PC-9 (cell line): ENCODE measurements at regions not wholly inside any gene's neighbourhood (a gene's known extent, or its start where the extent isn't known, plus 50 kb on each side); places are given as distances from the start of the nearest gene placed in this dataset.

Experiments
- BruUV-seq: library from RNA; stranded (reverse); fragments of 400-500 nt; replicated peaks from 2 replicates; lab custom pipeline; 2021; lab: Mats Ljungman, UMichigan
- CTCF ChIA-PET: fragments of 300-600 bp; sonication (Branson Sonifier 250); formaldehyde crosslinking; loops from one replicate; lab custom pipeline; 2022; ENCODE audit warnings: antibody characterized with exemption; lab: Charles Lee
- POLR2A ChIA-PET: fragments of 300-600 bp; sonication (Branson Sonifier 250); formaldehyde crosslinking; loops from one replicate; lab custom pipeline; 2022; ENCODE audit warnings: antibody characterized with exemption; ENCODE audit not compliant: unreplicated experiment; lab: Charles Lee
- DNase-seq, 2 experiments: peaks; one replicate each; pipeline versions ENCODE4 v3.0.0 to v3.0.0-alpha.2; 2015 to 2022; ENCODE audit warnings: mixed read lengths in 1 of 2
- H2AFZ ChIP-seq: fragments of 200-600 bp; sonication (generic); 2 replicates; pipeline ENCODE4 v1.8.1; 2017; ENCODE audit warnings: antibody characterized with exemption
- H3F3A ChIP-seq: fragments of 200-600 bp; sonication (generic); 2 replicates; pipeline ENCODE4 v1.8.1; 2017; ENCODE audit warnings: antibody characterized with exemption, mild to moderate bottlenecking, low read depth; ENCODE audit not compliant: insufficient read depth
- H3K27ac ChIP-seq: fragments of 200-600 bp; sonication (generic); 2 replicates; pipeline ENCODE4 v1.6.1; 2016; ENCODE audit warnings: mixed run types
- H3K27me3 ChIP-seq: fragments of 200-600 bp; sonication (generic); 2 replicates; pipeline ENCODE4 v1.6.1; 2016; ENCODE audit warnings: low read depth, mixed run types; ENCODE audit not compliant: insufficient read depth
- H3K36me3 ChIP-seq: fragments of 200-600 bp; sonication (generic); 2 replicates; pipeline ENCODE4 v1.6.1; 2016; ENCODE audit warnings: low read depth, mixed run types
- H3K4me1 ChIP-seq: fragments of 200-600 bp; sonication (generic); replicated peaks from 2 replicates; pipeline ENCODE4 v1.6.1; 2016; ENCODE audit warnings: mixed run types; ENCODE audit not compliant: insufficient read depth
- H3K4me2 ChIP-seq: fragments of 200-600 bp; sonication (generic); 2 replicates; pipeline ENCODE4 v1.6.1; 2017; ENCODE audit warnings: mixed run types
- H3K4me3 ChIP-seq: fragments of 200-600 bp; sonication (generic); 2 replicates; pipeline ENCODE4 v1.6.1; 2016; ENCODE audit warnings: mixed run types
- H3K79me2 ChIP-seq: fragments of 200-600 bp; sonication (generic); 2 replicates; pipeline ENCODE4 v1.6.1; 2017; ENCODE audit warnings: low read depth, mixed run types
- H3K9me2 ChIP-seq: fragments of 200-600 bp; sonication (generic); 2 replicates; pipeline ENCODE4 v1.8.1; 2017; ENCODE audit warnings: mild to moderate bottlenecking; ENCODE audit not compliant: insufficient read depth
- H3K9me3 ChIP-seq: fragments of 200-600 bp; sonication (generic); 2 replicates; pipeline ENCODE4 v1.8.1; 2016; ENCODE audit warnings: low read depth; ENCODE audit not compliant: insufficient read depth
- H4K20me1 ChIP-seq: fragments of 200-600 bp; sonication (generic); 2 replicates; pipeline ENCODE4 v1.8.1; 2017; ENCODE audit not compliant: insufficient read depth
- EZH2 ChIP-seq: fragments of 200-600 bp; sonication (generic); IDR thresholded peaks from 2 replicates; pipeline ENCODE4 v1.8.0; 2017; ENCODE audit warnings: antibody characterized with exemption, low read depth
- intact Hi-C: fragments of 100-400 bp; cut with micrococcal nuclease; formaldehyde crosslinking; loops from one replicate; pipeline ENCODE4 v1.10.0; 2022; ENCODE audit not compliant: unreplicated experiment
- TF ChIP-seq, protein P1 (sequence below): fragments of 200-600 bp; sonication (generic); conservative IDR thresholded peaks from 2 replicates; pipeline ENCODE4 v1.6.1; 2017; ENCODE audit warnings: mixed run types, antibody characterized with exemption, mild to moderate bottlenecking, moderate library complexity

DNA sequence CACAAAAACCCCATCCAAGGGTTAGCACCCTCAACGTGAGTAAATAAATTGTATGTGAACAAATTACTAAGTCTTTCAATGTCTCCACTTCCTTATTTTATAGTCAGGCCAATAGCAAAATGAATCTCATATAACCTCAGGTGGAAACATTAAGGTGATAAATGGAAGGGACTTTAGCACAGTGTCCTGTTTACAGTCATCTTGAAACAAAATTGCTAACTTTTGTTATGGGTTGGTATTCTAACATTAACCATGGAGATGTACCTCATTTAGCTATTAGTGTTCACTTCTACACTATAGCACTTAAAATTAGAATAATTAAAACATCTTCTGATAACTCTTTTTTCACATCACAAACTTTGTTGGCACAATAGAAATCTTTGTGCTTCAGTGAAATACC lies 255.8 kb upstream of the CNTNAP2 start:
- H3K4me1 ChIP-seq, result no peaks in the 10 kb centered on the region
- no peak overlapping the region for H3K4me3 ChIP-seq
- TF ChIP-seq, protein P1, sequence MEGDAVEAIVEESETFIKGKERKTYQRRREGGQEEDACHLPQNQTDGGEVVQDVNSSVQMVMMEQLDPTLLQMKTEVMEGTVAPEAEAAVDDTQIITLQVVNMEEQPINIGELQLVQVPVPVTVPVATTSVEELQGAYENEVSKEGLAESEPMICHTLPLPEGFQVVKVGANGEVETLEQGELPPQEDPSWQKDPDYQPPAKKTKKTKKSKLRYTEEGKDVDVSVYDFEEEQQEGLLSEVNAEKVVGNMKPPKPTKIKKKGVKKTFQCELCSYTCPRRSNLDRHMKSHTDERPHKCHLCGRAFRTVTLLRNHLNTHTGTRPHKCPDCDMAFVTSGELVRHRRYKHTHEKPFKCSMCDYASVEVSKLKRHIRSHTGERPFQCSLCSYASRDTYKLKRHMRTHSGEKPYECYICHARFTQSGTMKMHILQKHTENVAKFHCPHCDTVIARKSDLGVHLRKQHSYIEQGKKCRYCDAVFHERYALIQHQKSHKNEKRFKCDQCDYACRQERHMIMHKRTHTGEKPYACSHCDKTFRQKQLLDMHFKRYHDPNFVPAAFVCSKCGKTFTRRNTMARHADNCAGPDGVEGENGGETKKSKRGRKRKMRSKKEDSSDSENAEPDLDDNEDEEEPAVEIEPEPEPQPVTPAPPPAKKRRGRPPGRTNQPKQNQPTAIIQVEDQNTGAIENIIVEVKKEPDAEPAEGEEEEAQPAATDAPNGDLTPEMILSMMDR, result no peak
- no peak for TF ChIP-seq EZH2
- no peak for DNase-seq
- no peaks in the 10 kb centered on the region for H4K20me1 ChIP-seq
- H3K9me2 ChIP-seq, result no peaks in the 10 kb centered on the region
- no peak overlapping the region for H3K4me2 ChIP-seq
- H3K27me3 ChIP-seq, result no peaks in the 10 kb centered on the region
- no peak overlapping the region for H3K27ac ChIP-seq
- no peak overlapping the region for H2AFZ ChIP-seq
- POLR2A ChIA-PET, result no interaction called here
- intact Hi-C loops, result no loop called here
- no peaks in the 10 kb centered on the region for H3K79me2 ChIP-seq
- CTCF ChIA-PET, result no interaction called here
- H3K9me3 ChIP-seq, result no peaks in the 10 kb centered on the region
- H3K36me3 ChIP-seq, result no peaks in the 10 kb centered on the region
- no TSS peak for BruUV-seq
- no peaks in the 10 kb centered on the region for H3F3A ChIP-seq

DNA sequence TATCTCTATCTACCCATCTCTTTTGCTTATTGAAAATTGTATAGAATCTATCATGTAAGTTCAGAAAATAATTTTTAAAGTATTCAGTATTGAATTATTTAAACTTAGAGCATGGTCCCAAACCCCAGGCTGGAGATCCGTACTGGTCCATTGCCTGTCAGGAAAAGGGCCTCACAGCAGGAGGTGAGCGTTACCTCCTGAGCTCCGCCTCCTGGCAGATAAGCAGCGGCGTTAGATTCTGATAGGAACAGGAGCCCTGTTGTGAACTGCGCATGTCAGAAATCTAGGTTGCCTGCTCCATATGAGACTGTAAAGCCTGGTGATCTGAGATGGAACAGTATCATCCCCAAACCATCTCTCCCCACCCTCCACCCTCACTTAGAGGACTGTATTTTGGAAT lies 266.0 kb upstream of the CNTNAP2 start:
- Histone ChIP-seq H3K4me1 (no peaks in the 10 kb centered on the region), H3K79me2 (no peaks in the 10 kb centered on the region), H3K36me3 (no peaks in the 10 kb centered on the region), H2AFZ (no peak overlapping the region), H3K9me2 (no peaks in the 10 kb centered on the region), H3K9me3 (no peaks in the 10 kb centered on the region), H3K27ac (no peak overlapping the region), H3K27me3 (no peaks in the 10 kb centered on the region), H4K20me1 (no peaks in the 10 kb centered on the region), H3K4me3 (no peak overlapping the region), H3K4me2 (no peak overlapping the region), H3F3A (no peaks in the 10 kb centered on the region)
- POLR2A ChIA-PET, result no interaction called here
- intact Hi-C loops, result no loop called here
- TF ChIP-seq, protein P1, result no peak
- no TSS peak for BruUV-seq
- CTCF ChIA-PET, result no interaction called here
- no peak for DNase-seq

DNA sequence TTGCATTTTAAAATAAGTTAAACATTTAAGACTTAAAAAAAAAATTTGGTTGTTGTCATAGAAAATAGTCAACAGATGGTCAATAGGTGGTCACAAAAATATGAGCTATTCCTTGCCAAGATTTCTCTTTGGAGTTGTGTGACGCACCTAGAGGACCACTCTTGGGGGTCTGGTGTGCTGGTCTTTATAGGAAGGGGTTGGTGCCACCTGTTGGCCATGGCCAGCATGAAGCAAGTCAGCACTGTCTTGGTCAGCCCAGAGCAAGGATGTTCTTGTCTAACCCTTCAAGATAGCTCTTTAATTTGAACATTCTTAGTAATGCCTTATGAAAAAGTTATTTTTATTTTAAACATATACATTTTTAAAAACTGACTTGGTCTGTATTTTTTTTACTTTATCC lies 267.9 kb upstream of the CNTNAP2 start:
- DNase-seq, result peak in 1 of 2 experiments; percentile 13
- H3K27ac ChIP-seq, result no peak overlapping the region
- H3K4me2 ChIP-seq, result no peak overlapping the region
- TF ChIP-seq, protein P1, result peak; percentile 74
- TF ChIP-seq EZH2, result no peak
- no peaks in the 10 kb centered on the region for H3K27me3 ChIP-seq
- CTCF ChIA-PET, result no interaction called here
- no peaks in the 10 kb centered on the region for H3K9me2 ChIP-seq
- H4K20me1 ChIP-seq, result no peaks in the 10 kb centered on the region
- no peaks in the 10 kb centered on the region for H3K4me1 ChIP-seq
- no peaks in the 10 kb centered on the region for H3K79me2 ChIP-seq
- POLR2A ChIA-PET, result no interaction called here
- H2AFZ ChIP-seq, result no peak overlapping the region
- no peaks in the 10 kb centered on the region for H3K36me3 ChIP-seq
- H3F3A ChIP-seq, result no peaks in the 10 kb centered on the region
- no TSS peak for BruUV-seq
- H3K9me3 ChIP-seq, result no peaks in the 10 kb centered on the region
- intact Hi-C loops, result loop anchor here (2.0 kb wide), 1 partner anchor 812 kb away; no protein-coding TSS in a partner anchor
- no peak overlapping the region for H3K4me3 ChIP-seq
